ENCODE measurements at regions not wholly inside any gene's neighbourhood (a gene's known extent, or its start where the extent isn't known, plus 50 kb on each side); places are given as distances from the start of the nearest gene placed in this dataset.

DNA sequence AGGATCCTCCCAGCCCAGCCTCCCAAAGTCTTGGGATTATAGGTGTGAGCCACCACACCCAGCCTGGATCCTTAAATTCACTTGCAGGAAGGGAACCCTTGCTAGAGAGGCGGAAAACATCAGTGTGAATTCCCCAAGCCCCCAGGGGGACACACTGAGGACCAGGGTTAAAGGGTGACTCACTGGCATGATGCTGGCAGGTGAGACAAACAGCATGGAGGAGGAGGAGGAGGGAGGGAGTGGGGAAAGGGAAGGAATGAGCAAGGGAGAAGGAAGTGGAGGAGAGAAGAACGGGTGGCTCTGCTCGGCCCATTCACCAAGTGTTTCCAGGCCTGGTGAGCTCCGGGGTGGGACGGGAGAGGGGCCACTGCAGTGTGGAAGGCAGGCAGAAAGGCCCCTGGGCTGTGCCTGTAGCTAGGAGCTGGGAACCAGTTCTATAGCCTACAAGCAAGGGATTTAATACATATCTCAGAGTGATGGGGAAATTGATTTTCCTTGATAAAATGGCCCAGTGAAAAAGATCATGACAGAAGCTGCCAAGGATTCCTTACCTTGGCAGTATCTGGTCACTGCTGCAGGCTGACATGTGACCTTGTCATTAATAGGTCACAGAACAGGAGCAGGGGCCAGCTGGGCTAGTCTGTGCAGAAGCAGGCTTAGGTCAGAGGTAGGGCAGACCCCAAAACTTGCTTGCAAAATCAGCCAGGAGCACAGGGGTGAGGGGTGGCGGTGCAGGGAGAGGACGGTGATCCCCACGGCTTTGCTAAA, 370.2 kb downstream of the SHANK2 start:
- TF ChIP-seq POLR2A (IDR thresholded peaks at IDR 0.05): no peak
- no peak overlapping the region for H3K4me3 ChIP-seq
- DNase-seq: no peak
- intact Hi-C loops (cut with DNase I; ENCODE audit: low total_unique reads): no loop called here
- H3K4me1 ChIP-seq: no peaks in the 10 kb centered on the region
- no peaks in the 10 kb centered on the region for H3K9me3 ChIP-seq
- no peaks in the 10 kb centered on the region for H3K36me3 ChIP-seq
- H3K27me3 ChIP-seq: no peaks in the 10 kb centered on the region
- H3K27ac ChIP-seq: no peak overlapping the region

DNA sequence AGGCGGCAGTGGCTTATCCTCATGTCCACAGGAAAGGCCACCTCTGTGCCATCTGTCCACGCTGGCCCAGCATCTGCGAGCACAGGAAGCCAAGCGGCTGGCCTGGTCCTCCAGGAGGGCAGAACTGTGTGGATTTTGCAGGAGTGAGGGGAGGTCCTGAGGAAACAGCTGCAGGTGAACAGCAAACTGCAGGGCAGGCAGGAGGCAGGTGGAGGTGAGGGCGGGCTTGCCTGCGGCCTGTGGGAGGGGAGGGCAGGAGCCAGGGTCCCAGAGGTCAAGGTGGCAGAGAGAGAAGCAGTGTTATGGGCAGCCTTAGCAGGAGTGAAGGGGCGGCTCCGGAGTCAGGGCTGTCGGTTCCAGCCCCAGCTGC, 369.7 kb downstream of the SHANK2 start:
- Histone ChIP-seq H3K9me3 (no peaks in the 10 kb centered on the region), H3K4me1 (no peaks in the 10 kb centered on the region), H3K27me3 (no peaks in the 10 kb centered on the region), H3K36me3 (no peaks in the 10 kb centered on the region), H3K27ac (no peak overlapping the region), H3K4me3 (no peak overlapping the region)
- no peak for TF ChIP-seq POLR2A (IDR thresholded peaks at IDR 0.05)
- TF ChIP-seq, protein P1, sequence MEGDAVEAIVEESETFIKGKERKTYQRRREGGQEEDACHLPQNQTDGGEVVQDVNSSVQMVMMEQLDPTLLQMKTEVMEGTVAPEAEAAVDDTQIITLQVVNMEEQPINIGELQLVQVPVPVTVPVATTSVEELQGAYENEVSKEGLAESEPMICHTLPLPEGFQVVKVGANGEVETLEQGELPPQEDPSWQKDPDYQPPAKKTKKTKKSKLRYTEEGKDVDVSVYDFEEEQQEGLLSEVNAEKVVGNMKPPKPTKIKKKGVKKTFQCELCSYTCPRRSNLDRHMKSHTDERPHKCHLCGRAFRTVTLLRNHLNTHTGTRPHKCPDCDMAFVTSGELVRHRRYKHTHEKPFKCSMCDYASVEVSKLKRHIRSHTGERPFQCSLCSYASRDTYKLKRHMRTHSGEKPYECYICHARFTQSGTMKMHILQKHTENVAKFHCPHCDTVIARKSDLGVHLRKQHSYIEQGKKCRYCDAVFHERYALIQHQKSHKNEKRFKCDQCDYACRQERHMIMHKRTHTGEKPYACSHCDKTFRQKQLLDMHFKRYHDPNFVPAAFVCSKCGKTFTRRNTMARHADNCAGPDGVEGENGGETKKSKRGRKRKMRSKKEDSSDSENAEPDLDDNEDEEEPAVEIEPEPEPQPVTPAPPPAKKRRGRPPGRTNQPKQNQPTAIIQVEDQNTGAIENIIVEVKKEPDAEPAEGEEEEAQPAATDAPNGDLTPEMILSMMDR (IDR thresholded peaks at IDR 0.05): no peak
- DNase-seq: no peak
- intact Hi-C loops (cut with DNase I; ENCODE audit: low total_unique reads): no loop called here

GRCh38 chr11:70883323-70883940, 368.9 kb downstream of the SHANK2 start:
- no peak overlapping the region for H3K4me3 ChIP-seq
- TF ChIP-seq, protein P1 (IDR thresholded peaks at IDR 0.05): no peak
- no peak for TF ChIP-seq POLR2A (IDR thresholded peaks at IDR 0.05)
- no peak for DNase-seq
- no peaks in the 10 kb centered on the region for H3K9me3 ChIP-seq
- no peak overlapping the region for H3K27ac ChIP-seq
- intact Hi-C loops (cut with DNase I; ENCODE audit: low total_unique reads): no loop called here
- H3K4me1 ChIP-seq: no peaks in the 10 kb centered on the region
- no peaks in the 10 kb centered on the region for H3K36me3 ChIP-seq
- no peaks in the 10 kb centered on the region for H3K27me3 ChIP-seq

DNA sequence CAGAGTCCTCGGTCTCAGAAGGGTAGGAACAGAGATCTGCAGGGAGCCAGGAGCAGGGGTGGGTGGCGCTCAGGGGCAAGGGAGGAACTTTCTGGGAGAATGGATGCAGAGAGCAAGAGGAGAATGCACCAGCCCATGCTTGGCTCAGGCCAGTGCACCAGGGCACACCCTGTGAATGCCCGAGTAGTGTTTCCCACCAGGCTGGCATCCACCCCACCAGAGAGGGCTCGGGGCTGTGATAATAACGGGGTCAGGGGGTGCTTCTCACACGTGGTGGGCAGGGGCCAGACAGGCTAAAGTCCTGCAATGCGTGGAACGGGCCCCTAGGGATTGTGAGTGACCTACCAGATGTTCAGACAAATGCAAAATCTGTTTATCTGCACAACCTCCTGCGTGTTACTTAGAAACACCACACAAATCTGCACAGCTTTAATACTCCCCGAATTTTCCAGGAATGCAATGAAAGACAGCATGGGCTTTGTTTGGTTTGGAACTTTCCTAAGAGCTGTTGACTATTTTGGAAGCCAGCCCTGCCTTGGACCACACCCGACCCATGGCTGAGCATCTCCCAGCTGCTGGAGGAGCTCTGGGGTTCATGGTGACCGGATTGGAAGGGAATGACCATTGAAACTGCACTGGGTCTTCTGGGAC, 368.3 kb downstream of the SHANK2 start:
- Histone ChIP-seq H3K4me1 (no peaks in the 10 kb centered on the region), H3K27ac (no peak overlapping the region), H3K36me3 (no peaks in the 10 kb centered on the region), H3K27me3 (no peaks in the 10 kb centered on the region), H3K9me3 (no peaks in the 10 kb centered on the region), H3K4me3 (no peak overlapping the region)
- intact Hi-C loops (cut with DNase I; ENCODE audit: low total_unique reads): no loop called here
- TF ChIP-seq, protein P1 (IDR thresholded peaks at IDR 0.05): no peak
- TF ChIP-seq POLR2A (IDR thresholded peaks at IDR 0.05): no peak
- DNase-seq: no peak

GRCh38 chr11:70885281-70886231, 366.8 kb downstream of the SHANK2 start:
- no peak for DNase-seq
- Histone ChIP-seq H3K27ac (no peak overlapping the region), H3K4me3 (no peak overlapping the region), H3K27me3 (no peaks in the 10 kb centered on the region), H3K4me1 (no peaks in the 10 kb centered on the region), H3K9me3 (no peaks in the 10 kb centered on the region), H3K36me3 (no peaks in the 10 kb centered on the region)
- TF ChIP-seq, protein P1 (IDR thresholded peaks at IDR 0.05): no peak
- TF ChIP-seq POLR2A (IDR thresholded peaks at IDR 0.05): no peak
- intact Hi-C loops (cut with DNase I; ENCODE audit: low total_unique reads): no loop called here
